Parathyroid adenoma (tissue), 2 donors: ENCODE measurements at regions not wholly inside any gene's neighbourhood (a gene's known extent, or its start where the extent isn't known, plus 50 kb on each side); places are given as distances from the start of the nearest gene placed in this dataset.

ENCODE experiments used
- H2AFZ ChIP-seq: fragments of 300-600 bp; sonication (generic); one replicate; pipeline ENCODE4 v1.7.0; 2017; ENCODE audit warnings: antibody characterized with exemption, mild to moderate bottlenecking
- H3K27ac ChIP-seq: fragments of 300-600 bp; sonication (generic); one replicate; pipeline ENCODE4 v1.7.0; 2017
- H3K27me3 ChIP-seq: fragments of 300-600 bp; sonication (generic); one replicate; pipeline ENCODE4 v1.7.0; 2017; ENCODE audit warnings: low read length; ENCODE audit not compliant: control insufficient read depth, insufficient read depth
- H3K36me3 ChIP-seq: fragments of 300-600 bp; sonication (generic); one replicate; pipeline ENCODE4 v1.7.0; 2017; ENCODE audit warnings: low read length; ENCODE audit not compliant: control insufficient read depth, insufficient read depth
- H3K4me1 ChIP-seq: fragments of 300-600 bp; sonication (generic); one replicate; pipeline ENCODE4 v1.7.0; 2017; ENCODE audit warnings: control low read depth
- H3K4me2 ChIP-seq: fragments of 300-600 bp; sonication (generic); one replicate; pipeline ENCODE4 v1.7.0; 2017; ENCODE audit warnings: low read length
- H3K4me3 ChIP-seq: fragments of 300-600 bp; sonication (generic); one replicate; pipeline ENCODE4 v1.7.0; 2017; ENCODE audit warnings: low read depth, low read length
- H3K79me2 ChIP-seq: fragments of 300-600 bp; sonication (generic); one replicate; pipeline ENCODE4 v1.7.0; 2017; ENCODE audit warnings: control low read depth
- H3K9ac ChIP-seq: fragments of 300-600 bp; sonication (generic); one replicate; pipeline ENCODE4 v1.7.0; 2017; ENCODE audit warnings: mild to moderate bottlenecking
- H3K9me3 ChIP-seq: fragments of 300-600 bp; sonication (generic); one replicate; pipeline ENCODE4 v1.7.0; 2017; ENCODE audit warnings: low read length; ENCODE audit not compliant: control insufficient read depth
- CTCF ChIP-seq: fragments of 300-600 bp; sonication (generic); IDR thresholded peaks from one replicate; pipeline ENCODE4 v1.7.0; 2017; ENCODE audit warnings: antibody characterized with exemption, mild to moderate bottlenecking
- donor health status: primary hyperparathyroidism.

GRCh38 chr2:33785201-33786106 lies 186.4 kb upstream of the FAM98A start:
- H3K27me3 ChIP-seq = no peaks in the 10 kb centered on the region
- no peaks in the 10 kb centered on the region for H3K79me2 ChIP-seq
- H3K4me1 ChIP-seq = peaks cover 9% of the 10 kb centered on the region
- H3K36me3 ChIP-seq = no peaks in the 10 kb centered on the region
- no peak for TF ChIP-seq CTCF
- no peaks in the 10 kb centered on the region for H3K9me3 ChIP-seq
- H3K4me3 ChIP-seq = no peak overlapping the region
- no peak overlapping the region for H3K9ac ChIP-seq
- no peak overlapping the region for H3K4me2 ChIP-seq
- no peak overlapping the region for H3K27ac ChIP-seq
- peak overlapping the region; percentile 41 for H2AFZ ChIP-seq

GRCh38 chr2:33784488-33784887 lies 185.4 kb upstream of the FAM98A start:
- no peak for TF ChIP-seq CTCF

GRCh38 chr2:33782395-33783230 lies 183.5 kb upstream of the FAM98A start:
- H3K4me3 ChIP-seq = no peak overlapping the region
- no peak overlapping the region for H3K9ac ChIP-seq
- no peaks in the 10 kb centered on the region for H3K27me3 ChIP-seq
- H3K79me2 ChIP-seq = no peaks in the 10 kb centered on the region
- H3K9me3 ChIP-seq = no peaks in the 10 kb centered on the region
- no peak for TF ChIP-seq CTCF
- no peak overlapping the region for H3K4me2 ChIP-seq
- peaks cover 9% of the 10 kb centered on the region for H3K4me1 ChIP-seq
- H2AFZ ChIP-seq = no peak overlapping the region
- H3K36me3 ChIP-seq = no peaks in the 10 kb centered on the region
- no peak overlapping the region for H3K27ac ChIP-seq

More at GRCh38 chr2:33784488-33784887, 185.4 kb upstream of the FAM98A start:
- H3K27ac ChIP-seq = no peak overlapping the region
- peak overlapping the region; percentile 57 for H2AFZ ChIP-seq
- H3K4me3 ChIP-seq = no peak overlapping the region
- H3K9ac ChIP-seq = no peak overlapping the region
- H3K9me3 ChIP-seq = no peaks in the 10 kb centered on the region
- no peaks in the 10 kb centered on the region for H3K36me3 ChIP-seq
- no peak overlapping the region for H3K4me2 ChIP-seq
- H3K79me2 ChIP-seq = no peaks in the 10 kb centered on the region
- H3K27me3 ChIP-seq = no peaks in the 10 kb centered on the region
- H3K4me1 ChIP-seq = peaks cover 9% of the 10 kb centered on the region

DNA sequence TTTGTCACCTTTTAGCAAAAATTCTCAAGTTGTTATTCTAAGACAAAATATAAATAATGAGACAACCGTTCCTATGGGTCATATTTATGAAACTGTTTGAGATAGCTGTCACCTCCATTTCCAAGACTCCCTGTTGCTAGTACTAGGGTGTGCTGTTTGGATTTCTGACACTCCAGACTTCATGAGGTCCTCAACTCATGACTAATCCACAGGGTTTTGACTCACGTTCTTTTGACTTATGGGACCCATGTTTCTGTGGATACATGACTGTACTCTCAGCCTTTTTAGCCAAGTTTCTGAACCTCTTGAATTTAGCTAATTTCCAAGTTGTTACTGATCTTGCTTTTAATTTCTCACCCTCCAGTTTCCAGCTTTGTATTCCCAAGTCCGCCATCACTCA lies 178.7 kb upstream of the FAM98A start:
- Histone ChIP-seq H3K9me3 (no peaks in the 10 kb centered on the region), H3K27me3 (no peaks in the 10 kb centered on the region), H3K4me3 (no peak overlapping the region), H3K4me1 (no peaks in the 10 kb centered on the region), H2AFZ (no peak overlapping the region), H3K9ac (no peak overlapping the region), H3K36me3 (no peaks in the 10 kb centered on the region), H3K27ac (no peak overlapping the region), H3K79me2 (no peaks in the 10 kb centered on the region), H3K4me2 (no peak overlapping the region)
- TF ChIP-seq CTCF = no peak
